Umbilical cord (tissue), 1 donor: ENCODE measurements at regions not wholly inside any gene's neighbourhood (a gene's known extent, or its start where the extent isn't known, plus 50 kb on each side); places are given as distances from the start of the nearest gene placed in this dataset.
"Not testable (repeated sequence)": the region's sequence is repeated elsewhere in the genome, so short reads cannot be mapped to it uniquely, and the experiment has no call there.

Experiments used
- DNase-seq: peaks from one replicate; pipeline ENCODE4 v3.0.0-alpha.2; 2015; ENCODE audit warnings: low spot score

GRCh38 chr7:86372262-86372661 lies 271.4 kb upstream of the GRM3 start:
- DNase-seq = no peak

GRCh38 chr7:86366946-86367345 lies 276.8 kb upstream of the GRM3 start:
- DNase-seq = no peak

- not testable (repeated sequence) for DNase-seq
Measured at GRCh38 chr7:86340407-86340806, 303.3 kb upstream of the GRM3 start.

GRCh38 chr7:86339051-86339450 lies 304.7 kb upstream of the GRM3 start:
- DNase-seq = no peak

- no peak for DNase-seq
Measured at GRCh38 chr7:86328801-86329433, 314.8 kb upstream of the GRM3 start.

GRCh38 chr7:86326847-86327246 lies 316.9 kb upstream of the GRM3 start:
- DNase-seq = no peak

- no peak for DNase-seq
Measured at GRCh38 chr7:86320889-86321288, 322.8 kb upstream of the GRM3 start.

- no peak for DNase-seq
Measured at GRCh38 chr7:86320341-86320740, 323.4 kb upstream of the GRM3 start.

- DNase-seq = no peak
Measured at GRCh38 chr7:86313842-86314241, 329.9 kb upstream of the GRM3 start.

- no peak for DNase-seq
Measured at GRCh38 chr7:86301301-86301700, 342.4 kb upstream of the GRM3 start.

GRCh38 chr7:86295526-86295925 lies 348.2 kb upstream of the GRM3 start:
- peak; percentile 5 for DNase-seq

GRCh38 chr7:86282014-86282682 lies 361.6 kb upstream of the GRM3 start:
- no peak for DNase-seq

- DNase-seq = no peak
Measured at GRCh38 chr7:86280150-86280549, 363.6 kb upstream of the GRM3 start.

GRCh38 chr7:86262781-86263180 lies 380.9 kb upstream of the GRM3 start:
- DNase-seq = no peak

GRCh38 chr7:86257894-86258293 lies 385.8 kb upstream of the GRM3 start:
- no peak for DNase-seq

- DNase-seq = no peak
Measured at GRCh38 chr7:86252406-86252805, 391.3 kb upstream of the GRM3 start.

GRCh38 chr7:86248977-86249376 lies 394.7 kb upstream of the GRM3 start:
- DNase-seq = no peak

GRCh38 chr7:86243171-86243570 lies 400.5 kb upstream of the GRM3 start:
- DNase-seq = no peak

GRCh38 chr7:86226191-86226590 lies 417.5 kb upstream of the GRM3 start:
- no peak for DNase-seq

- DNase-seq = no peak
Measured at GRCh38 chr7:86222806-86223205, 420.9 kb upstream of the GRM3 start.

- DNase-seq = no peak
Measured at GRCh38 chr7:86214734-86215133, 429.0 kb upstream of the GRM3 start.

- no peak for DNase-seq
Measured at GRCh38 chr7:86212976-86213375, 430.7 kb upstream of the GRM3 start.

GRCh38 chr7:86209036-86209435 lies 434.7 kb upstream of the GRM3 start:
- DNase-seq = no peak

- DNase-seq = no peak
Measured at GRCh38 chr7:86207740-86208139, 436.0 kb upstream of the GRM3 start.
